Epithelial cell of prostate (primary cell): ENCODE measurements at regions not wholly inside any gene's neighbourhood (a gene's known extent, or its start where the extent isn't known, plus 50 kb on each side); places are given as distances from the start of the nearest gene placed in this dataset.
"Not testable (repeated sequence)": the region's sequence is repeated elsewhere in the genome, so short reads cannot be mapped to it uniquely, and the experiment has no call there.

Experiments used
- DNase-seq: peaks from one replicate; pipeline ENCODE4 v3.0.0-alpha.2; 2011; ENCODE audit warnings: low read depth, low spot score
- H3K27ac ChIP-seq: fragments of 450-650 bp; 2 replicates; pipeline ENCODE4 v1.5.1; 2017; ENCODE audit warnings: mild to moderate bottlenecking

GRCh38 chr2:116891191-116891590 lies 923.3 kb upstream of the DDX18 start:
- DNase-seq = no peak
- H3K27ac ChIP-seq = no peak overlapping the region

- no peak overlapping the region for H3K27ac ChIP-seq
Measured at GRCh38 chr2:116911540-116911939, 903.0 kb upstream of the DDX18 start.

GRCh38 chr2:116915673-116916072 lies 898.8 kb upstream of the DDX18 start:
- no peak for DNase-seq
- no peak overlapping the region for H3K27ac ChIP-seq

More at GRCh38 chr2:116911540-116911939, 903.0 kb upstream of the DDX18 start:
- no peak for DNase-seq

- no peak for DNase-seq
- no peak overlapping the region for H3K27ac ChIP-seq
Measured at GRCh38 chr2:116917196-116917595, 897.3 kb upstream of the DDX18 start.

- no peak for DNase-seq
- H3K27ac ChIP-seq = no peak overlapping the region
Measured at GRCh38 chr2:116918574-116918973, 895.9 kb upstream of the DDX18 start.

GRCh38 chr2:116922414-116922813 lies 892.1 kb upstream of the DDX18 start:
- DNase-seq = no peak
- H3K27ac ChIP-seq = no peak overlapping the region

GRCh38 chr2:116924509-116924908 lies 890.0 kb upstream of the DDX18 start:
- H3K27ac ChIP-seq = no peak overlapping the region
- DNase-seq = no peak

GRCh38 chr2:116935097-116935814 lies 879.2 kb upstream of the DDX18 start:
- no peak for DNase-seq
- H3K27ac ChIP-seq = no peak overlapping the region

GRCh38 chr2:116948258-116948657 lies 866.2 kb upstream of the DDX18 start:
- H3K27ac ChIP-seq = no peak overlapping the region
- DNase-seq = no peak

- no peak for DNase-seq
- no peak overlapping the region for H3K27ac ChIP-seq
Measured at GRCh38 chr2:116949249-116949648, 865.2 kb upstream of the DDX18 start.

- H3K27ac ChIP-seq = no peak overlapping the region
- DNase-seq = no peak
Measured at GRCh38 chr2:116952254-116952653, 862.2 kb upstream of the DDX18 start.

GRCh38 chr2:116955646-116956045 lies 858.8 kb upstream of the DDX18 start:
- H3K27ac ChIP-seq = no peak overlapping the region
- no peak for DNase-seq

GRCh38 chr2:116975608-116976007 lies 838.9 kb upstream of the DDX18 start:
- H3K27ac ChIP-seq = no peak overlapping the region
- DNase-seq = no peak

GRCh38 chr2:116979916-116980764 lies 834.4 kb upstream of the DDX18 start:
- no peak for DNase-seq
- H3K27ac ChIP-seq = no peak overlapping the region

- H3K27ac ChIP-seq = no peak overlapping the region
- DNase-seq = no peak
Measured at GRCh38 chr2:116987447-116987846, 827.0 kb upstream of the DDX18 start.

GRCh38 chr2:116988303-116988702 lies 826.2 kb upstream of the DDX18 start:
- peak; percentile 3 for DNase-seq

GRCh38 chr2:117019357-117019756 lies 795.1 kb upstream of the DDX18 start:
- no peak overlapping the region for H3K27ac ChIP-seq
- DNase-seq = no peak

More at GRCh38 chr2:116988303-116988702, 826.2 kb upstream of the DDX18 start:
- no peak overlapping the region for H3K27ac ChIP-seq

- H3K27ac ChIP-seq = no peak overlapping the region
- no peak for DNase-seq
Measured at GRCh38 chr2:117027646-117028045, 786.8 kb upstream of the DDX18 start.

GRCh38 chr2:117028708-117029107 lies 785.8 kb upstream of the DDX18 start:
- H3K27ac ChIP-seq, DNase-seq: not testable (repeated sequence)

- DNase-seq = no peak
- H3K27ac ChIP-seq = no peak overlapping the region
Measured at GRCh38 chr2:117055499-117056375, 758.8 kb upstream of the DDX18 start.

- DNase-seq = no peak
Measured at GRCh38 chr2:117056376-117056748, 758.1 kb upstream of the DDX18 start.

More at GRCh38 chr2:117056376-117056748, 758.1 kb upstream of the DDX18 start:
- H3K27ac ChIP-seq = no peak overlapping the region
